ENCODE measurements at regions not wholly inside any gene's neighbourhood (a gene's known extent, or its start where the extent isn't known, plus 50 kb on each side); places are given as distances from the start of the nearest gene placed in this dataset.

DNA sequence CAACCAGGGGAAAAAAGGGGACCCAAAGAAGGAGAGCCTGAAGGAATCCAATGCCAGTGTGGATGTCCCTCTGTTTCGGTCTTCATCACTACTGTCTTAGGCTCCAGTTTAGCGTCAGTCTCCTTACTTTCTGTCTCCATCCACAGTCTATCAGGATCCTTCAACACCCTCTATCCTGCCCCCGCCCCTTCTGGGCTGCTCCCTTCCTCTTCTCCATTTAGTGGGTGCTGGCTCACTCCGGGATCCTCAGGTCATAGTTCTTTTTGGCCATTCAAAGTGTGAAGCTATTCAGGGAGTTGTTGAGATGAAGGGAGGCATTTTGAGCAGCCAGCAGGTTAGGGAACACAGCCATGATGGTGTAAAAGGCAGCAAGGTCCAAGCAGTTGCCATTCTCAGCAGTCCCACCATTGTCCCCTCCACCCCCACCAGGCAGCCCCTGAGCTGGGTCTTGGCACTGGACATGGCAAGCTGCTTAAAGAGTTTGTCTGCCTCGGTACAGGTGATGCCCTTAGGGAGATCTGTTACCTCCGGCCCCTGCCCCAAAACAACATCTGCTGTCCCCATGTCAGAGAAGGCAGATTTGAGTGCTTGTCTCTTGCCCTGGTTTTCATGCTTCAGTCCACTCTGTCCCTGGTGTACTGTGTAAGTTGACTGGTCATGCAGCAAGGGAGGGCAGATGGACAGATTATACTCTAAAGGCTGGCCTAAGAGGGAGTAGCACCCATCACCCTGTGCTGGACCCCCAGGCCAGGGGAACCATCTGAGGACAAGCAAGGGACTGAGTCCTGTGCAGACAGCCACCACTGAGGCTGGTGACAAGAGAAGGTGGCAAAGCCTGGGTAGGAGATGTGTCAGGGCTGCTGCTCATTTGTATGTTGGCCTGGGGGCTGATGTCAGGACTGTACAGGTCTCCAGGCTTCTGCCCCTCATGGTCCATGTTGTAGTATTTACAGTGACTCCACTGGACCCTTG lies 842.0 kb downstream of the HACE1 start:
- DNase-seq = no peak

DNA sequence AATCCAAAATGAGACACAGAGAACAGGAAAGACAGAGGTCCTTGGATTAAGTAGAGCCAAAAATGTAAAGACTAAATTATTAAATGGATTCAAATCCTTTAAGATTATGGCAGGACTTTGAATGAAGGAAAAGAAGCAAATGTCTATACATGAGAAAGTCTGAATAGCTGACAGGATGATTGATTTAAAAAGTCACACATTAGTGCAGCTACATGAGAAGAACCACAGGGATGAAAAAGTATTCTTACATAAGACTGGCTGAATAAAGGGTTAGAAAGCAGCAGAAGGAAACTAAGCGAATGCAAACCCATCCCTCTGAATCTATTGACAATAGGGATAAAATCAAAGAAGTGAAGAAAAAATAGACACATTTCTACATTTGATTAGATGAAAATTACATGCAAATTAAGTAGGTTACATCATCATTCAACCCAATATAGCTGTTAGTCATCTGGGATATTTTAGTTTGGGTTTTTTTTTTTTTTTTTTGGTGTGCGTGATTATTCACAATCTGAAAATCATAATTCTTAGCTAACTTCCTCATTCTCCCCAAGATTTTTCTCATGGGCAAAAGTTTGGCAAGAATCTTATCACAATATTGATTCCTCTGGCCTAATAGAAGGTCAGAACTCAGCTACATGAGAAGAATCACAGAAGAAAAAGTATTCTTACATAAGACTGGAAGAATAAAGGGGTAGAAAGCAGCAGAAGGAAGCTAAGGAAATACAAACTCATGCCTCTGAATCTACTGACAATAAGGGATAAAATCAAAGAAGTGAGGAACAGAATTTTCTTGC lies 845.4 kb downstream of the HACE1 start:
- DNase-seq = no peak

DNA sequence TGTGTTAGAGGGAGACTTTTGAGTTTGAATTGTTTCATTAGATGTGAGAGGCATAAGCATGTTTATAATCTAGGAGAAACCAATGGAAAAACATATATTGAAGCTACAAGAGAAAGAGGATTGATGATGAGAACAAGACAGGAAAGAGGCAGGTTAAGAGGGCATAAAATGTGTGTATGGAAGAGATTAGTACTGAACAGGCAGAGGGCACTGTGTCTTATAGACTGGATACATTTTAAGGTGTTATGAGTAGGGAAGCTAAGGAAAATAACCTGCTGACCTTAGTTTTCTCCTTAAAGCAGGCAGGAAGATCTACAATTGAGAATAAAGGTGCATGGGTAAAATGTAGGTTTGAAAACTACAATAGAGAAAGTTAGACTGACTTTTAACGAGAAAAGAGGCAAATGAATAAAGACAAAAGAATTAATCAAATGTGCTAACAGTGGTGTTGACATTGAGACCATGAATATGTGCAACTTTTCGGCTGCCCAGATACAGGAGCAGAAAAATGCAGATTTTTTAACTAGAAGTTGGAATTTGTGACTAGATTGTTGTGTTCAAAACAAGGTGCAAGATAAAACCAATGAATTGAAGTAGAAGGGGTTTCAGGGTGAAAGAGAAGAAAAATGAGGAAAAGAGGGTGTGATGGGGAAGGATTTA lies 846.3 kb downstream of the HACE1 start:
- DNase-seq = no peak

DNA sequence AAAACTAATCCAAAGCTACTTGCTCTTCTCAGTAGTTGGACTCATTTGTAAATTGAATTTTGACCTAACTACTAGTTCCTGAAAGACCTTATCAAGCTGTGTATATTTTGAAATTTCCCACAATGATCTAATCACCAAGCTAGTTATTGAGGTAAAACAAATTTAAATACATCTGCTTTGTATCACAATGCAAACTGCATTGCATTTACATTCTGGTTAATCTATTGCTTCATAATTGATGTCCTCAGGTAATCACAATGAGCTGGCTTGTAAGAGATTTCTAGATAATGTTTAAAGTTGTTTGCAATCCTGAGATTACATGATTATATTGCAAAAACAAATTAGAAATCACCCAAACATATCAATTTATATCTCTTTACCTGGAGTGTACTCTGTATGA lies 848.8 kb downstream of the HACE1 start:
- no peak for DNase-seq

DNA sequence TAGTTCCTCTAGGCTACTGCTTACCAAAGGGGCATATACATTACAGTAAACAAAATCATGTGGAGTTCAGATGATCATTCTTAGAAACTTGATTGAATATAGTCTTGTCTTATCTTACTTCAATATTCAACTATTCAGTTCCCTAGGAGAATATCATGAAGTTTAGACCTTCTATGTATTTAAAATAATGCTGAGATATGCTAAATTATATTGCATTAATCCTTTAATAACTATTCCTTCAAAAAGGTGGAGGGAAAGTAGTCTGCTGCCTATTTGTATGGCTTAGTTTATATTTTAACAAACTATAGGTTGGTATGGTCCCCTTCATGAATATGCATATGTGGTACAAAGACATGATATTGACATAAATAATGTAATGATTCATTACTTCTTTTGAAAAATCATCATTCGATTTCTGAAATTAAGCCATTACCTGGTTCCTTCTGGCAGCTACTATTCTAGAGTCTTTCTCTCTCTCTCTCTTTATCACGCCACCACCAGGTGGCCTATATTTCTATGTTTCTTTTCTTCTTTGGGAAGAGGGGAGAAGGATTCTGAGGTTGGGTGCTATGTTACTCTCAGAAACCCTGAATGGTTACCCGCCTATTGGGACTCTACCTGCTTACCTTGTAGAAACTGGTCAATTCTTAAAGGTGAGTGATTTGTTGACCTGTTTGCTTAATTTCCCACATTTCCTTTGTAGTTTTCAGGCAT lies 855.8 kb downstream of the HACE1 start:
- DNase-seq = peak in 1 of 2 experiments; percentile 4

DNA sequence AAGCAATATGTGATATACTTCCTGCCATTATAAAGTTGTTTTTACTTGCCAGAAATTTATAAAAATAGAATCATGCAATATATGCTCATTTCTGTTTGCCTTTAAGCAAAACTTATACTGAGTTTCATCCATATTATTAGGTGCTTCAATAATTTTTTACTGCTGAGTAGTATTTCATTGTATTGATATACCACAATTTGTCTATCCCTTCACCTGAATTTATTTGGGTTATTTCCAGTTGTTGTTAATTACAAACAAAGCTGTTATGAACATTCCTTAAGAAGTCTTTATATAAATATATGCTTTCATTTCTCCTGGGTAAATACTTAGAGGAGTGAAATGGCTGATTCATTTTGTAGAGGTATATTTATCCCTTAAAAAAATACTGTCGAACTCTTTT lies 864.1 kb downstream of the HACE1 start:
- DNase-seq = no peak

DNA sequence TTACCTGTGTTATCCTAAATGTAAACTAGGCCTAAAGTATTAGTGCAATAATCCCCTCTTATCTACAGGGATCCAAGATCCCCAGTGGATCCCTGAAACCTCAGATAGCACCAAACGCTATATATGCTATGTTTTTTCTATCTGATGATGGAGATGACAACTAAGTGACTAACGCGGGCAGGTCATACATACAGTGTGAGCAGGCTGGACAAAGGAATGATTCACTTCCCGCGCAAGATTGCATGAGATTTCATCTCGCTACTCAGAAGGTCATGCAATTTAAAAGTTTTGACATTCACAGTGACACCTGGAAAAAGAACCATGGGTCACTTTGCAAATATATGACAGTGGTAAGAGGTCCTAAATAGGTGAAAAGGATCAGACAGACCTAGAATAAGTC lies 875.9 kb downstream of the HACE1 start:
- DNase-seq = no peak

DNA sequence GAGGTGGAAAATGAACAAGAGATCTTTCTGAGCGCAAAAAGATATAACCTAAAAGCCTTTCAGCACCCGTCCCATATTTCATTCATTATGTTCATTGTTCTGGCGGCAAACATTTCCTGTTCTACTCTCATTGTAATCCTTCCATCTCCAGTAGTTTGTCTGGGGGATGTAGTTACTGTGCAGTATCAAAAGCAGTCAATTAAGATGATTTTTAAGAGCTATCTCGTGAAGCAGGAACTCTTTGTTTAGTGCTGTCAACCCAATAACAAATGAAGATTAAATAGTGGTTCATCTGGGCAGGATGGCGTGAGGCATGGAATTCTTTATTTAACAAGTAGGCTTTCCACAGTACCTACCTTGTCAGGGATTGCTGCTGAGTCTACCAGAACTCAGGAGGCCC lies 876.7 kb downstream of the HACE1 start:
- DNase-seq = no peak

DNA sequence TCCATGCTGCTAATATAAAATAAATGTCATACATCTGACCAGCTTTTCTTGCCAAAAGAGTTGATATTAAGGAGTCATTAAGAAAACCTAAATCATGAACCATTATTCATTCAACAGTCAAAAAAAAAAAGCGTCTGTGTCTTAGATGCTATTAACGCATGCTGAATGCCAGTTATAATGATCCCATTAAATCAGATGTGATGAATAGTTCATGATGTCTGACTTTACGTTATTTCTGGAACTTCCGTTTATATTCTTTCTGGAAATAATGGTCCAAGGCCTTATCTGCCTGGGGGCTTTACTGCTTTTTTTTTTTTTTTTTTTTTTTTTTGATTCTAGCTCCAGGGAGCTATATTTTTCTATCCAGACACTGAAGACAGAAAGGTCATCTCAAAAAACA lies 877.1 kb downstream of the HACE1 start:
- no peak for DNase-seq

DNA sequence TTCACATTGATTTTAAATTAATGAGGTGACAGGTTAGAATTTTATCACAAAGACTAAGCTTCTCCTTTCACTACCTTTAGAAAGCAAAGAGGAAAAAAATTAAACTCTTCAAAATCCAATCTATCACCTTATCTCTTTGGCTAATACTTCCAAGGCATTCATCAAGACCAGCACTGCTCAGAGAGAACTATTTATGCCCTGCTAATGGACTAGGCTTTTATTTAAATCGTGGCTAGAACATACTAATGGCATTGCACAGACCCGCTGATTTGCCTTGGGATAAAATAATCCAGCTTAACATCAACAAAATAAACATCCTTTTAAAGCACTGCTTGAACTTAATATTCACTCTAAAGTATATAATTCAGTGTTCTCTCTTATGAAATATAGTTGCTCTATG lies 880.4 kb downstream of the HACE1 start:
- DNase-seq = no peak

DNA sequence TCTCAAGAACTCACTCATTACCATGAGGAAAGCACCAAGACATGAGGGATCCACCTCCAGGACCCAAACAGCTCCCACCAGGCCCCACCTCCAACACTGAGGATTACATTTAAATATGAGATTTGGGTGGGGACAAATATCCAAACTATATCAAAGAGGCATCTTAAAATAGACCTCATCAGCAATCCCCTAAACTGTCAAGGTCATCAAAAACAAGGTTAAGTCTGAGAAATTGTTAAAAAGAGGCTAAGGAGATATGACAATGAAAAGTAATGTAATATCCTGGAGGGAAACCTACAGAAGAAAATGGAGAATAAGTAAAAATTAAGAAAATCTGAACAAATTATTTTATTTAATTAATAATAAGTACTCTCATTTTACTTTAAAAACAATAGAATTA lies 922.3 kb downstream of the HACE1 start:
- DNase-seq = no peak

DNA sequence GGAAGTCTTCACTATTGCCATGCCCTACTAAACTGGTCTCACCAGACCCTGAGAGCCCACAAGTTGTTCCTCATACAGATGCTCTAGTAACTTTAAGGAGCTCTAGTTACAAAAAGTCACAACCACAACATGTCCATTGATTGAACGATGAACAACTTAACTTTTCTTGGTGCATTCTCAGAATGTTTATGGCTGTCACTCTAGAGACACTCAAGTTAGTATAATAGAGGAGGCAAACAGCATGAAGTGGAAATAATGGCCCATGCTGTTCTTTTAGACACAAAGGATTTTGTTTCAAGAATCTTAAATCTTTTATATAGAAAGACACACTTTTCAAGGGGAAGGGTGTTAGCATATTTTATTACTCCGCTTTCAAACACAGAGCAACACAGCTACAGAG lies 934.4 kb downstream of the HACE1 start:
- DNase-seq = no peak

DNA sequence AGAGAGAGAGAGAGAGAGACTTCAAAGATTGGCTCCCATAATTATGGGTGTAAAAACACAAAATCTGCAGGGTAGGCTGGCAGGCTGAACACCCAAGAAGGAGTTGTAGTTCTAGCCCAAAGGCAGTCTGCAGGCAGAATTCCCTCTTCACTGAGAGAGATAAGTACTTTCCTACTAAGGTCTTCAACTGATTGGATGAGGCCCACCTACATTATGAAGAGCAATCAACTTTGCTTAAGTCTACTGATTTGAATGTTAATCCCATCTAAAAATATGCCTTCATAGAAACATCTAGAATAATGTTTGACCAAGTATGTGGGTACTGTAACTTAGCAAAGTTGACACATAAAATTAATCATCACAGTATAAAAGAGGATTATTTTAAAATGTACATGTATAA lies 949.7 kb downstream of the HACE1 start:
- no peak for DNase-seq

DNA sequence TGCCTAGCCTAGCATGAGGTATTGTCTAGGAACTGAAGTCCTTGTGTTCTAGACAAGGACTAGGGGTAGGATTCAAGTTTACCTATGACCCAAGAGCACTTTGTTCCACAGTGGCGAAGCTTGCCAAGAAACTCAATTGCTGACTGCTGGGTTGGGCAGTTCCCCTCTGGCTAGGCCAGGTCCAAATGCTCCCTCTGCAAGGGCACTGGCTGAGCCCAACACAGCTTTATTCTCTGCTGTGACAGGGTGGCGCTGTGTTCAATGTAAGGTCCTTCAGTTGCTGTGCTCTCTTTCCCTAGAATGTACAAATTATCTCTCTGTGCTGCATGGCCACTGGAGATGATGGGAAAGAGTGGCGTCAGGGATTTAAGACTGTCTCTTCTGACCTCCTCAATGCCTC lies 950.8 kb downstream of the HACE1 start:
- DNase-seq = no peak

DNA sequence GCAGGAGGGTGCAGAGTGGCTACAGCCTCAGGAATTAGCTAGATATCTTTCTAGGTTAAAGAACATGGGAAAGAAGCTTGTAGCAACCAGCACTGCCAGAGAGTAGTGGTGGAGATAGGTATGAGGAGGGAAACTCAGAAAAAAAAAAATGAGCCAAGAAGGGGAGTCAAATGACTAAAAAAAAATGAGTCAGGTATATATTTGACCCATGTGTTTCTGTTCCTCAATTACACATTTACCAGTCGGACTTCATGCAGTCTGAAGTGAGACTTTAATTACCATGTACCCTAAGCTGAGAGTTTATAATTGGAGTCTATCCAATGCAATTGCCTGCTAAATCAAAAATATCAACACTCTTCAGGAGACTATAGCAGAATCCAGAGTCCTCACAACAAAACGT lies 964.6 kb downstream of the HACE1 start:
- DNase-seq = no peak

DNA sequence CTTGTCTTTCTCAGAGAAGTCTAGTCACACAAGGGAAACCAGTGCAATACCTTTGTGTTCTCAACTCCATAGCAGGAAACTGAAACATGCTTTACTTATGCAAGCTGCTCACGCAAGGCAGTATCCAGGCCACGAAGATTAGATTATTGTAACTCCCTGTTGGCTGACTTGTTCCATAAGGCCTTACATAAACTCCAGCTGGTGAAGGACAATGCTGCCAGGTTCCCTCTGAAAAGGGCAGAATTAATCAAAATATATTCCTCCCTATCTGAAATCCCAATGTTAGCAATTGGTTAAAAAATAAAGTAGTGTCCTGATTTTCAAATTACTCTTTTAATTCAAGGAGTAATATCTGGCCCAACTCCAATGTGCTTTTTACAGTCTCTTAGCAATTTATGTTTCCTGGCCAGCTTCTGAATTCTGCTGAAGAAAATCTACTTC lies 966.6 kb downstream of the HACE1 start:
- DNase-seq = no peak

DNA sequence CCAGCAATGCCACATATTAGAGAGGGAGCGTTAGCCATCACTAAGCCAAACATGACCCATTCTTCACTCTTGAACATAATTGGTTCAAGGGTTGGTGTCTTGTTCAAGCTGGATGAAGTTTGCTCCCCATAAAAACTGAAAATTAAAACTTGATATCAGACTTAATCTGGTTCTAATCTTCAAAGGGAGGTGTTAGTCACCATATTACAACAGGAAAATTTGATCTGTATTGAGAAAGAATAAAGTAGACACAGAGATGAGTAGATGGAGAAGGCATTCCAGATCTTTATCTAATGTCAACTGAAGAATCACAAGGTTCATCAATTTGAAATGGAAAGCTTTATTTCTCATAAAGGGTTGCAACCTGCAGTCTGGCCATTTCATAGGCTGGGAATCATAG lies 972.8 kb downstream of the HACE1 start:
- no peak for DNase-seq

DNA sequence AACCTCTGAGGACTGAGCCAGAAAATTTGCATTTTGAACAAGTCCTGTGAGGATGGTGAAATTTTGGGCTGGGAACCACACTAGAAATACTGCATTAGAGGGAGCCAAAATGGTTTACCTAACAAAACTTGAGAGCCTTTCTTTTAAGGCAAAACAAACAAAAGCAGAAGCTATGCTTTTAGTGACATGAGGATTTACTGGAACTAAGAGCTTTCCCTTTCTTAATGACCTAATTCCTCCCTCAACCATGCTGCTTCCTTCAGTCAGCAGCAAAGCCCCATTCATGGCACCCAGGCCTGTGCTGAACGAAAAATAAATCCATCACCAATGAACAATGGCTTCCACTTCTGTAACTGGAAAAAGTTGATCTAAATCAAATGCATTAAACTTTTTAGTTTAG lies 974.3 kb downstream of the HACE1 start:
- no peak for DNase-seq

DNA sequence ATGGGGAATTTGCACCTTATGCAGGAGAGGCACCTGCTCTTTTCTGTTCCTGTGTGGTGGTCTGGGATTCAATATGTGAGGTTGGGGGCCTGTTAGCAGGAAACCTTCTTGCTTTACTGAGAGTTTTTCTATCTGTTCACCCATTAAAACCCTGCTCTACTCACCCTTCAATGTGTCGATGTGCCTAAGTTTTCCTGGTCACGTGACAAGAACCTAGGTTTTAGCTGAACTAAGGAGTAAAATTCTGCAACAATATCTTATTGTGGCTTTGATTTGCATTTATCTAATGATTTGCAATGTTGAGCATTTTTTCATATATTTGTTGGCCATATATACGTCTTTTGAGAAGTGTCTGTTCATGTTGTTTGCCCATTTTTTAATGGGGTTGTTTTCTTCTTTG lies 979.9 kb downstream of the HACE1 start:
- DNase-seq = no peak

DNA sequence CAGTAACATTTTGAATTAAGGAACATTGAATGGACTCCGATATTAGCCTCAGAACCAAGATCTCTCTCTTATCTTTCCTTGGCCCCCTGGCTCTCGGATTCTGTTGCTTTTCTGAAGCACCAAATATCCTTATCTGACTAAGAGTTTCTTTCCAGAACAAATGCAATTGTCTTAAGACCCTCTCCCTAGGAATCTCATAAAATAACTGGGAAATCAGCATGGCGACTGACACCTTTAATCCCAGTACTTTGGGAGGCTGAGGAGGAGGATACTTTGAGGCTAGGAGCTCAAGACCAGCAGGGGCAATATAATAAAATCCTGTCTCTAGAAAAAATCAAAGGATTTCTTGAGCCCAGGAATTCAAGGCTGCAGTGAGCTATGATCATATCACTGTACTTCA lies 984.5 kb downstream of the HACE1 start:
- no peak for DNase-seq

DNA sequence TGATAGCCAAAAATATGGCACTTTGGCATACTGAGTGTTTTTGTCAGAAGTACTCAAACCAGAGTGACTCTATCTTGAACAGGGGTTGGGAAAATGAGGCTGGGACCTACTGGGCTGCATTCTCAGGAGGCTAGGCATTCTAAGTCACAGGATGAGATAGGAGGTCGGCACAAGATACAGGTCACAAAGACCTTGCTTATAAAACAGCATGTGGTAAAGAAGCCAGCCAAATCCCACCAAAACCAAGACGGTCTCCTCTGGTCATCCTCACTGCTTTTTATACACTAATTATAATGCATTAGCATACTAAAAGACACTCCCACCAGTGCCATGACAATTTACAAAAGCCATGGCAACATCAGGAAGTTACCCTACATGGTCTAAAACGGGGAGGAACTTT lies 985.1 kb downstream of the HACE1 start:
- DNase-seq = no peak

DNA sequence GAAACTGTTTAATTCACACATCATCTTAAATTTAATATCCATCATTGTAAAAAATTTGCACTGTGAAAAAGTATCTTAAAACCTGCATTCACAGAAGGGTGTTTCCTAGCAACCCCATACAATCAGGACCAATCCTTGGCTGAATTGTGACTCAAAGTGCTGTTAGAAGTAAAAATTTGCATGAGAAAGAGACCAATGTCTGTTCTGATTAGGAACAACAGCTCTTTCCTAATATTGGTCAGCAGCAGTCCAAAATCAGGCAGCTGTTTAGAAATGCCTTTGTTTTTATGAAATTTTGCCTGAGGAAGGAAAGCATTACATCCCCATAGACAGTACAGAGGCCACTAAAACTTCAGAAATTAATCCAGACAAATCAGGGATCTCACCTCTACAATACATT lies 987.0 kb downstream of the HACE1 start:
- DNase-seq = no peak

DNA sequence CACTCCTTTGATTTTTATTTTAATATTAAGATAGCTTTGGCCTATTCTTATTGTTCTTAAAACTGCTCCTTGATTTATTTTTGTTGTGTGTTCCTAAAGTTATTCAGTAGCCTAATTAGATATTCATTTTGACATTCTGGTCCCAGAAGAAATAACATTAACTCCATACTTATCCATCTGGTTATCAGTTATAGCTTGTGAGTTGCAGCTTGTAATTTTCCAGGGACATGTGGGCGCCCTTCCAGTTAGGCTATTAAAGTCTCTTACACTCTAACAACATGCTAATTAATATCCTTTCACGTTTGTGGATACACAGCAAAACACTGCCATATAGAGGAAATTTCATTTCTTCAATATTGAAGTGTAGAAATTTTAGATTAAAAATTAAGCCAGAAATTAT lies 987.5 kb downstream of the HACE1 start:
- DNase-seq = no peak

Data from AML-193 (cell line).